ENCODE measurements at regions not wholly inside any gene's neighbourhood (a gene's known extent, or its start where the extent isn't known, plus 50 kb on each side); places are given as distances from the start of the nearest gene placed in this dataset.

DNA sequence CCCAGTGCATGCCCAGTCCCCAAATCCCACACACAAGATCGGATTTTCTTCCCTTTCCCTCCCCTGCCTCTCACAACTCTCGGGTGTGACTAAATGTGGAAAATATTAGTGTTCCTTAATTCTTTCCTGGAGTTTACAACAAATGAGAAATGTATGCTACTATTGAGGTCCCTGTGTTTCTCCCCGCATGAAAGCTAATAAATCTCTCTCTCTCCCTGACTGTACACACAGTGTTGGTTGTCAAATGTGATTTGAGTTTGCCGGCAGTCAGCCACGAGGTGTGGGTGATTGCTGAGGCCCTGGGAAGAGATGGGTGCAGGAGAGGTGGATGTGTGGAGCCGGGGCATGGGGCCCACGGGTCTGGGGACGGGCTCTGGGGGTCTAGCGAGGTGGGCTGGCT, 161.4 kb upstream of the IQSEC1 start:
- TF ChIP-seq POLR2AphosphoS5 (IDR thresholded peaks at IDR 0.05; ENCODE audit: low read depth, low read length) (no peak), TAF1 (IDR thresholded peaks at IDR 0.05; ENCODE audit: borderline replicate concordance, low read depth, low read length) (no peak)
